SK-N-SH treated with all-trans-retinoic acid at 6 μM for 48 hours (cell line): ENCODE measurements at regions not wholly inside any gene's neighbourhood (a gene's known extent, or its start where the extent isn't known, plus 50 kb on each side); places are given as distances from the start of the nearest gene placed in this dataset.
"Not testable (repeated sequence)": the region's sequence is repeated elsewhere in the genome, so short reads cannot be mapped to it uniquely, and the experiment has no call there.

Experiments
- ATAC-seq: fragments of 200-7000 bp; cut with Tn5 transposase; 3 replicates; pipeline ENCODE4 v1.9.1; 2020; ENCODE audit warnings: mild to moderate bottlenecking, moderate library complexity
- ARNTL ChIP-seq: fragments of 450-650 bp; formaldehyde crosslinking; IDR thresholded peaks from 2 replicates; pipeline ENCODE4 v1.5.0; 2020; ENCODE audit warnings: low read depth, mild to moderate bottlenecking, moderate library complexity, borderline replicate concordance
- BACH2 ChIP-seq: fragments of 250-450 bp; sonication (Bioruptor Pico); IDR thresholded peaks from 2 replicates; pipeline ENCODE4 v1.9.0; 2021; ENCODE audit warnings: mild to moderate bottlenecking, borderline replicate concordance
- CSDC2 ChIP-seq: fragments of 250-450 bp; sonication (Bioruptor Pico); IDR thresholded peaks from 2 replicates; pipeline ENCODE4 v1.5.0; 2020; ENCODE audit warnings: mild to moderate bottlenecking, moderate library complexity
- ESRRG ChIP-seq: fragments of 250-450 bp; sonication (Bioruptor Pico); IDR thresholded peaks from 2 replicates; pipeline ENCODE4 v1.6.1; 2021; ENCODE audit warnings: mild to moderate bottlenecking
- GLIS3 ChIP-seq: fragments of 250-450 bp; sonication (Bioruptor Pico); IDR thresholded peaks from 2 replicates; pipeline ENCODE4 v1.5.0; 2020; ENCODE audit warnings: mild to moderate bottlenecking, moderate library complexity
- ISL1 ChIP-seq: fragments of 250-450 bp; sonication (Bioruptor Pico); IDR thresholded peaks from 2 replicates; pipeline ENCODE4 v2.1.2; 2022; ENCODE audit warnings: mild to moderate bottlenecking, moderate library complexity
- OSR1 ChIP-seq: fragments of 250-450 bp; sonication (Bioruptor Pico); IDR thresholded peaks from 2 replicates; pipeline ENCODE4 v1.8.0; 2022; ENCODE audit warnings: moderate library complexity, mild to moderate bottlenecking, inconsistent platforms
- PPARA ChIP-seq: fragments of 250-450 bp; sonication (Bioruptor Pico); IDR thresholded peaks from 2 replicates; pipeline ENCODE4 v1.5.0; 2020; ENCODE audit warnings: mild to moderate bottlenecking, borderline replicate concordance
- RARB ChIP-seq: fragments of 250-450 bp; sonication (Bioruptor Pico); IDR thresholded peaks from 2 replicates; pipeline ENCODE4 v1.8.0; 2021; ENCODE audit warnings: mild to moderate bottlenecking, moderate library complexity
- SNAI2 ChIP-seq: fragments of 250-450 bp; sonication (Bioruptor Pico); IDR thresholded peaks from 2 replicates; pipeline ENCODE4 v1.5.0; 2020; ENCODE audit warnings: mild to moderate bottlenecking, moderate library complexity
- TCF4 ChIP-seq: fragments of 250-450 bp; sonication (Bioruptor Pico); IDR thresholded peaks from 2 replicates; pipeline ENCODE4 v1.8.0; 2021; ENCODE audit warnings: mild to moderate bottlenecking, moderate library complexity, borderline replicate concordance
- TOX ChIP-seq: fragments of 250-450 bp; sonication (Bioruptor Pico); IDR thresholded peaks from 2 replicates; pipeline ENCODE4 v1.8.0; 2021; ENCODE audit warnings: mild to moderate bottlenecking, moderate library complexity, borderline replicate concordance
- ZC3H10 ChIP-seq: fragments of 250-450 bp; sonication (Bioruptor Pico); IDR thresholded peaks from 2 replicates; pipeline ENCODE4 v1.5.1; 2021; ENCODE audit warnings: mild to moderate bottlenecking, moderate library complexity
- ZFP3 ChIP-seq: fragments of 250-450 bp; sonication (Bioruptor Pico); IDR thresholded peaks from 2 replicates; pipeline ENCODE4 v1.5.0; 2020; ENCODE audit warnings: mild to moderate bottlenecking, moderate library complexity
- ZFP30 ChIP-seq: fragments of 450-650 bp; formaldehyde crosslinking; IDR thresholded peaks from 2 replicates; pipeline ENCODE4 v1.5.0; 2022; ENCODE audit warnings: mild to moderate bottlenecking, moderate library complexity
- ZNF565 ChIP-seq: fragments of 450-650 bp; formaldehyde crosslinking; conservative IDR thresholded peaks from 2 replicates; pipeline ENCODE4 v1.5.0; 2020; ENCODE audit warnings: low read depth, mild to moderate bottlenecking, moderate library complexity
- ZNF70 ChIP-seq: fragments of 450-650 bp; formaldehyde crosslinking; IDR thresholded peaks from 2 replicates; pipeline ENCODE4 v1.5.0; 2020; ENCODE audit warnings: mild to moderate bottlenecking, moderate library complexity
- ZNF8 ChIP-seq: fragments of 450-650 bp; formaldehyde crosslinking; IDR thresholded peaks from 2 replicates; pipeline ENCODE4 v1.5.0; 2020; ENCODE audit warnings: mild to moderate bottlenecking, moderate library complexity
- TF ChIP-seq, protein P1 (sequence below): fragments of 250-450 bp; sonication (Bioruptor Pico); IDR thresholded peaks from 2 replicates; pipeline ENCODE4 v1.8.0; 2020; ENCODE audit warnings: mild to moderate bottlenecking, moderate library complexity, borderline replicate concordance
- TF ChIP-seq, protein P2 (sequence below): fragments of 250-450 bp; sonication (Bioruptor Pico); IDR thresholded peaks from 2 replicates; pipeline ENCODE4 v1.5.1; 2020; ENCODE audit warnings: low read depth, mild to moderate bottlenecking, moderate library complexity
- TF ChIP-seq, protein P3 (sequence below): fragments of 250-450 bp; sonication (Bioruptor Pico); IDR thresholded peaks from 2 replicates; pipeline ENCODE4 v1.5.1; 2021; ENCODE audit warnings: mild to moderate bottlenecking, moderate library complexity
- TF ChIP-seq, protein P4 (sequence below): fragments of 250-450 bp; sonication (Bioruptor Pico); IDR thresholded peaks from 2 replicates; pipeline ENCODE4 v1.5.0; 2020; ENCODE audit warnings: mild to moderate bottlenecking, moderate library complexity
- TF ChIP-seq, protein P5 (sequence below): fragments of 250-450 bp; sonication (Bioruptor Pico); IDR thresholded peaks from 2 replicates; pipeline ENCODE4 v1.8.0; 2021; ENCODE audit warnings: low read depth, mild to moderate bottlenecking, moderate library complexity, borderline replicate concordance

DNA sequence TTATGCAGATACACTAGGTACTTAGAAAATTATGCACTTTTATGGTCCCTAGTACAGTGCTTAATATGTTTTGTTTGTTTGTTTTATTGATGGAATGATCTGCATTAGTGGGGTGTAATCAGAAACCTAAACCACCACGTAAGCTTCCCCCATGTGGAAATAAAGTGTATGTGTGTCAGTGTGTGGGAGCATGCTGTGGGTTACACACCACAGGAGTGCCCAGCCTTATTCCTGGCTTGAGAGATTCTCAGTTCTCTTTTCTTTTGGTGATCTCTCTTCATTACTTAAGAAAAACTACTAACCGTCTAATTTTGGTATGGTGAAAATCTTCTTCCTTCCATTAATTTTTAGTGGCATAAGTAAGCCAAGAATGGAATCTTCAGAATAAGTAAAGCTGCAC lies 398.6 kb downstream of the DCDC2C start:
- no peak for TF ChIP-seq BACH2 (CRISPR knock-in tag)
- ATAC-seq = no peak

DNA sequence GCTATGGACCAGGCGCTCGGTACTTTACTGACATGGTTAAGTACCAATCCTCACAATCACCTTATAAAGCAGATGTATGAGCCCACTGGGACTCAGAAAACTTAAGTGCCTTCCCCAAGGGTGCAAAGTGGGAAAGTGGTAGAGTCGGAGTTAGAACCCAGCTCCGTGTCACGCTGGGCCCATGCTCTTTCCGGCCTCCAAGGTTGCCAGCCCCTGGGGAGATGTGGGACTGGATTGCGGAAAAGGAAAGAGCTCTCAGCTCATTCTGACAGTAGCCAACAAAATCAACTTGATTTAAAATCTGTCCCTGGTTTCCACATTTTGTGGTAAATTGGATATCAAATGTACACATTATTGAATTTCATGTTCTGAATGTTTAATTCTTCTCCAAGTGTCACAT lies 403.8 kb downstream of the DCDC2C start:
- no peak for ATAC-seq
- TF ChIP-seq OSR1 (CRISPR knock-in tag) (no peak), RARB (CRISPR knock-in tag) (no peak), TCF4 (CRISPR knock-in tag) (no peak), ESRRG (CRISPR knock-in tag) (no peak), BACH2 (CRISPR knock-in tag) (no peak), PPARA (no peak), ISL1 (CRISPR knock-in tag) (no peak), ZC3H10 (CRISPR knock-in tag) (no peak), ZNF8 (no peak), TOX (CRISPR knock-in tag) (no peak), ZFP30 (CRISPR knock-in tag) (no peak), ZNF70 (no peak), ARNTL (CRISPR knock-in tag) (no peak)
- TF ChIP-seq, protein P1, sequence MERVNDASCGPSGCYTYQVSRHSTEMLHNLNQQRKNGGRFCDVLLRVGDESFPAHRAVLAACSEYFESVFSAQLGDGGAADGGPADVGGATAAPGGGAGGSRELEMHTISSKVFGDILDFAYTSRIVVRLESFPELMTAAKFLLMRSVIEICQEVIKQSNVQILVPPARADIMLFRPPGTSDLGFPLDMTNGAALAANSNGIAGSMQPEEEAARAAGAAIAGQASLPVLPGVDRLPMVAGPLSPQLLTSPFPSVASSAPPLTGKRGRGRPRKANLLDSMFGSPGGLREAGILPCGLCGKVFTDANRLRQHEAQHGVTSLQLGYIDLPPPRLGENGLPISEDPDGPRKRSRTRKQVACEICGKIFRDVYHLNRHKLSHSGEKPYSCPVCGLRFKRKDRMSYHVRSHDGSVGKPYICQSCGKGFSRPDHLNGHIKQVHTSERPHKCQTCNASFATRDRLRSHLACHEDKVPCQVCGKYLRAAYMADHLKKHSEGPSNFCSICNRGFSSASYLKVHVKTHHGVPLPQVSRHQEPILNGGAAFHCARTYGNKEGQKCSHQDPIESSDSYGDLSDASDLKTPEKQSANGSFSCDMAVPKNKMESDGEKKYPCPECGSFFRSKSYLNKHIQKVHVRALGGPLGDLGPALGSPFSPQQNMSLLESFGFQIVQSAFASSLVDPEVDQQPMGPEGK (CRISPR knock-in tag) = no peak
- TF ChIP-seq, protein P2, sequence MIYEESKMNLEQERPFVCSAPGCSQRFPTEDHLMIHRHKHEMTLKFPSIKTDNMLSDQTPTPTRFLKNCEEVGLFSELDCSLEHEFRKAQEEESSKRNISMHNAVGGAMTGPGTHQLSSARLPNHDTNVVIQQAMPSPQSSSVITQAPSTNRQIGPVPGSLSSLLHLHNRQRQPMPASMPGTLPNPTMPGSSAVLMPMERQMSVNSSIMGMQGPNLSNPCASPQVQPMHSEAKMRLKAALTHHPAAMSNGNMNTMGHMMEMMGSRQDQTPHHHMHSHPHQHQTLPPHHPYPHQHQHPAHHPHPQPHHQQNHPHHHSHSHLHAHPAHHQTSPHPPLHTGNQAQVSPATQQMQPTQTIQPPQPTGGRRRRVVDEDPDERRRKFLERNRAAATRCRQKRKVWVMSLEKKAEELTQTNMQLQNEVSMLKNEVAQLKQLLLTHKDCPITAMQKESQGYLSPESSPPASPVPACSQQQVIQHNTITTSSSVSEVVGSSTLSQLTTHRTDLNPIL (CRISPR knock-in tag) = no peak
- TF ChIP-seq, protein P3, sequence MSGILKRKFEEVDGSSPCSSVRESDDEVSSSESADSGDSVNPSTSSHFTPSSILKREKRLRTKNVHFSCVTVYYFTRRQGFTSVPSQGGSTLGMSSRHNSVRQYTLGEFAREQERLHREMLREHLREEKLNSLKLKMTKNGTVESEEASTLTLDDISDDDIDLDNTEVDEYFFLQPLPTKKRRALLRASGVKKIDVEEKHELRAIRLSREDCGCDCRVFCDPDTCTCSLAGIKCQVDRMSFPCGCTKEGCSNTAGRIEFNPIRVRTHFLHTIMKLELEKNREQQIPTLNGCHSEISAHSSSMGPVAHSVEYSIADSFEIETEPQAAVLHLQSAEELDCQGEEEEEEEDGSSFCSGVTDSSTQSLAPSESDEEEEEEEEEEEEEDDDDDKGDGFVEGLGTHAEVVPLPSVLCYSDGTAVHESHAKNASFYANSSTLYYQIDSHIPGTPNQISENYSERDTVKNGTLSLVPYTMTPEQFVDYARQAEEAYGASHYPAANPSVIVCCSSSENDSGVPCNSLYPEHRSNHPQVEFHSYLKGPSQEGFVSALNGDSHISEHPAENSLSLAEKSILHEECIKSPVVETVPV (CRISPR knock-in tag) = no peak
- TF ChIP-seq, protein P4, sequence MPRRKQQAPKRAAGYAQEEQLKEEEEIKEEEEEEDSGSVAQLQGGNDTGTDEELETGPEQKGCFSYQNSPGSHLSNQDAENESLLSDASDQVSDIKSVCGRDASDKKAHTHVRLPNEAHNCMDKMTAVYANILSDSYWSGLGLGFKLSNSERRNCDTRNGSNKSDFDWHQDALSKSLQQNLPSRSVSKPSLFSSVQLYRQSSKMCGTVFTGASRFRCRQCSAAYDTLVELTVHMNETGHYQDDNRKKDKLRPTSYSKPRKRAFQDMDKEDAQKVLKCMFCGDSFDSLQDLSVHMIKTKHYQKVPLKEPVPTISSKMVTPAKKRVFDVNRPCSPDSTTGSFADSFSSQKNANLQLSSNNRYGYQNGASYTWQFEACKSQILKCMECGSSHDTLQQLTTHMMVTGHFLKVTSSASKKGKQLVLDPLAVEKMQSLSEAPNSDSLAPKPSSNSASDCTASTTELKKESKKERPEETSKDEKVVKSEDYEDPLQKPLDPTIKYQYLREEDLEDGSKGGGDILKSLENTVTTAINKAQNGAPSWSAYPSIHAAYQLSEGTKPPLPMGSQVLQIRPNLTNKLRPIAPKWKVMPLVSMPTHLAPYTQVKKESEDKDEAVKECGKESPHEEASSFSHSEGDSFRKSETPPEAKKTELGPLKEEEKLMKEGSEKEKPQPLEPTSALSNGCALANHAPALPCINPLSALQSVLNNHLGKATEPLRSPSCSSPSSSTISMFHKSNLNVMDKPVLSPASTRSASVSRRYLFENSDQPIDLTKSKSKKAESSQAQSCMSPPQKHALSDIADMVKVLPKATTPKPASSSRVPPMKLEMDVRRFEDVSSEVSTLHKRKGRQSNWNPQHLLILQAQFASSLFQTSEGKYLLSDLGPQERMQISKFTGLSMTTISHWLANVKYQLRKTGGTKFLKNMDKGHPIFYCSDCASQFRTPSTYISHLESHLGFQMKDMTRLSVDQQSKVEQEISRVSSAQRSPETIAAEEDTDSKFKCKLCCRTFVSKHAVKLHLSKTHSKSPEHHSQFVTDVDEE (CRISPR knock-in tag) = no peak

DNA sequence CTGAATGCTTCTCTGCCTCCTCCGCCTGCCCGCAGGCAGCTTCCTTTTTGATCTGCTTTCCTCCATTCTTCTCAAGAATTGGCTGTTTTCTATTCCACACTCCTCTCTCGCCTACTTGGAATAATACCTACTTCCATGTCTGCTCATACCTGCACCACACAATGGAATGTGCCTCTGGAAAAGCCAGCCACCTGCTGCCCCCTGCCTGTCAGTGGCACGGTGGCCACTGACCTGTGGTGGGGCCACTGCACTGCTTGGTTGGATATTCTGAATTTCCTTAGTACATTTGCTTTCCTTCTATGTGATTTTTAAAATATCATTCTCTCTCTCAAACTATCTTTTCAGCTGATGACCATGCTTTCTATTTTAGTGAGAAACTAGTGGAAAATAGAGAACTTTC lies 406.9 kb downstream of the DCDC2C start:
- no peak for ATAC-seq
- no peak for TF ChIP-seq ZNF70
- no peak for TF ChIP-seq RARB (CRISPR knock-in tag)
- TF ChIP-seq ZNF565 (CRISPR knock-in tag) = no peak
- TF ChIP-seq CSDC2 = no peak
- TF ChIP-seq PPARA = no peak
- TF ChIP-seq GLIS3 (CRISPR knock-in tag) = no peak
- TF ChIP-seq ESRRG (CRISPR knock-in tag) = no peak
- TF ChIP-seq ZNF8 = no peak
- TF ChIP-seq ZFP30 (CRISPR knock-in tag) = no peak
- TF ChIP-seq, protein P3 (CRISPR knock-in tag) = no peak
- TF ChIP-seq, protein P1 (CRISPR knock-in tag) = no peak
- TF ChIP-seq OSR1 (CRISPR knock-in tag) = no peak
- TF ChIP-seq ZFP3 (CRISPR knock-in tag) = no peak
- no peak for TF ChIP-seq TCF4 (CRISPR knock-in tag)
- TF ChIP-seq BACH2 (CRISPR knock-in tag) = no peak
- no peak for TF ChIP-seq SNAI2 (CRISPR knock-in tag)
- TF ChIP-seq, protein P2 (CRISPR knock-in tag) = no peak
- TF ChIP-seq, protein P5, sequence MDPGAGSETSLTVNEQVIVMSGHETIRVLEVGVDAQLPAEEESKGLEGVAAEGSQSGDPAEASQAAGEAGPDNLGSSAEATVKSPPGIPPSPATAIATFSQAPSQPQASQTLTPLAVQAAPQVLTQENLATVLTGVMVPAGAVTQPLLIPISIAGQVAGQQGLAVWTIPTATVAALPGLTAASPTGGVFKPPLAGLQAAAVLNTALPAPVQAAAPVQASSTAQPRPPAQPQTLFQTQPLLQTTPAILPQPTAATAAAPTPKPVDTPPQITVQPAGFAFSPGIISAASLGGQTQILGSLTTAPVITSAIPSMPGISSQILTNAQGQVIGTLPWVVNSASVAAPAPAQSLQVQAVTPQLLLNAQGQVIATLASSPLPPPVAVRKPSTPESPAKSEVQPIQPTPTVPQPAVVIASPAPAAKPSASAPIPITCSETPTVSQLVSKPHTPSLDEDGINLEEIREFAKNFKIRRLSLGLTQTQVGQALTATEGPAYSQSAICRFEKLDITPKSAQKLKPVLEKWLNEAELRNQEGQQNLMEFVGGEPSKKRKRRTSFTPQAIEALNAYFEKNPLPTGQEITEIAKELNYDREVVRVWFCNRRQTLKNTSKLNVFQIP (CRISPR knock-in tag) = no peak

DNA sequence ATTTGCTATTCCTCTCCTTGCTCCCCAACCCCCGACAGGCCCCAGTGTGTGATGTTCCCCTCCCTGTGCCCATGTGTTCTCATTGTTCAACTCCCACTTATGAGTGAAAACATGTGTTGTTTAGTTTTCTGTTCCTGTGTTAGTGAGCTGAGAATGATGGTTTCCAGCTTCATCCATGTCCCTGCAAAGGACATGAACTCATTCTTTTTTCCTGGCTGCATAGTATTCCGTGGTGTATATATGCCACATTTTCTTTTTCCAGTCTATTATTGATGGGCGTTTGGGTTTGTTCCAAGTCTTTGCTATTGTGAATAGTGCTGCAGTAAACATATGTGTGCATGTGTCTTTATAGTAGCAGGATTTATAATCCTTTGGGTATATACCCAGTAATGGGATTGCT lies 412.1 kb downstream of the DCDC2C start:
- not testable (repeated sequence) for ATAC-seq
